LNCAP (cell line): ENCODE measurements at regions not wholly inside any gene's neighbourhood (a gene's known extent, or its start where the extent isn't known, plus 50 kb on each side); places are given as distances from the start of the nearest gene placed in this dataset.

ENCODE experiments used
- TF ChIP-seq, protein P1 (sequence below): fragments of 450-650 bp; IDR thresholded peaks from 2 replicates; pipeline ENCODE4 v1.5.1; 2017; ENCODE audit warnings: mild to moderate bottlenecking

DNA sequence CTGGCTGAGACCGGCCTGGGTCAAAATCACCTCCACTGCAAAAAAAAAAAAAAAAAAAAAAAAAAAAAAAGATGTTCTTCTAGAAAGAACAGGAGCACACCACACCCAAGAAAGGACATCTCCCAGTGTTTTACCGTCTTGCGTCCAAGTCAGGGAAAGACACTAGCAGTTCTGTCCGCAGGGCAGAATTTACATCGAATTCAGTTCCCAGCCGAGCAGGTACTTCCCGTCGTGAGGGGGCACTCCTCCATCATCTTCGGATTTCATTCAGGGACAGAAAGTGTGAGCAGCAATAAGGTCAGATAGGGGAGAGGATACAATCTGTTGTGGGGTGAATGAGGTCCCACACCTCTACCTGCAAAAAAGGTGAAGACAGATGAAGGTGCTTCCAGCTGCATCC, 574.7 kb downstream of the KCNJ18 start:
- TF ChIP-seq, protein P1, sequence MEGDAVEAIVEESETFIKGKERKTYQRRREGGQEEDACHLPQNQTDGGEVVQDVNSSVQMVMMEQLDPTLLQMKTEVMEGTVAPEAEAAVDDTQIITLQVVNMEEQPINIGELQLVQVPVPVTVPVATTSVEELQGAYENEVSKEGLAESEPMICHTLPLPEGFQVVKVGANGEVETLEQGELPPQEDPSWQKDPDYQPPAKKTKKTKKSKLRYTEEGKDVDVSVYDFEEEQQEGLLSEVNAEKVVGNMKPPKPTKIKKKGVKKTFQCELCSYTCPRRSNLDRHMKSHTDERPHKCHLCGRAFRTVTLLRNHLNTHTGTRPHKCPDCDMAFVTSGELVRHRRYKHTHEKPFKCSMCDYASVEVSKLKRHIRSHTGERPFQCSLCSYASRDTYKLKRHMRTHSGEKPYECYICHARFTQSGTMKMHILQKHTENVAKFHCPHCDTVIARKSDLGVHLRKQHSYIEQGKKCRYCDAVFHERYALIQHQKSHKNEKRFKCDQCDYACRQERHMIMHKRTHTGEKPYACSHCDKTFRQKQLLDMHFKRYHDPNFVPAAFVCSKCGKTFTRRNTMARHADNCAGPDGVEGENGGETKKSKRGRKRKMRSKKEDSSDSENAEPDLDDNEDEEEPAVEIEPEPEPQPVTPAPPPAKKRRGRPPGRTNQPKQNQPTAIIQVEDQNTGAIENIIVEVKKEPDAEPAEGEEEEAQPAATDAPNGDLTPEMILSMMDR: 0 out of 2 replicates have a peak, but pooled peaks have one; percentile 14

DNA sequence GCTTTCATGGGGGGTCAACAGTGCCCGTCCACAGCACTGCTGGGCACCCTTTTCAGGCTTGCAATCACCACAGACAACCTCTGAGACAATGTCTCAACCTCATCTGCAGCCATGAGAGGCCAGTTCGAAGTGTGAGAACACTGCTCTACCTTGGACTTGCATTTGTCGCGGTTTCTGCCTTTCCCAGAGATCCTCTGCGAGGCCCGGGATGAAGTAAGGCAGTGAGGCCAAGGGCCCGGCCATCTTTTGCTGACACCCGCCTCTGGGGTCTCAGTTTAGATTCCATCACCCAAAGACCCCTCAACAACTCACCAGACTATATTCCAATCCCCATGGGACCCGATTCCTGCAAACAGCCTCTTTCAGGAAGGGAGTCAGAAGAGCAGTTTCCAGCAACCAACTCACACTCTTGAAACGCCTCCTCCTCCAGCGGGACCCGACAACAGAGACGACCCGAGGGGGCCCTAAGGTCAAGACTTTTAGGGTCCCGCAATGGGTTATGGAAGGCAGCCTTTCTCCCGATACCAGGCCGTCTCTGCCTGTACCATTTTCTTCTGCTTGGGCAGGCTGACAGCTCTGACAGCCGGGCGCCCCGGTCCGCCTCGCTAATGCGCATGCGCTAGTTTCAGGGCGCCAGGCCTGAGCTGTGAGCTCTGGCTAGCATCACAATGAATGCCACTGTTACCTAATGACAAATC, 576.0 kb downstream of the KCNJ18 start:
- TF ChIP-seq, protein P1: no peak

DNA sequence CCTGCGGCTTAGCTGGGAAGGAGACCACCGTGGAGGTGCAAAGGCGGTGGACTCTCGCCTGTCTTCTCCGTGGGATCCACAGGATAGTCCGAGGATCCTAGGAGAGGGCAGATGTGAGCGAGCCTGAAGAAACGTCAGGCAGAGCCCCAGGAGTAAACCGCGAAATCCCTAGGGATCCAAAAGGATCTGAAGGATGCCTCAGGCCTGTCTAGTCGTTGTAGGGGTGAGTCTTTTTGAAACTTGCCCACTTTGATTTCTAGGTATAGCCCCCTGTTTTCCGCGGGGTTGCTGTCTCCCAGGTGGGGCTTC, 576.5 kb downstream of the KCNJ18 start:
- TF ChIP-seq, protein P1: no peak

DNA sequence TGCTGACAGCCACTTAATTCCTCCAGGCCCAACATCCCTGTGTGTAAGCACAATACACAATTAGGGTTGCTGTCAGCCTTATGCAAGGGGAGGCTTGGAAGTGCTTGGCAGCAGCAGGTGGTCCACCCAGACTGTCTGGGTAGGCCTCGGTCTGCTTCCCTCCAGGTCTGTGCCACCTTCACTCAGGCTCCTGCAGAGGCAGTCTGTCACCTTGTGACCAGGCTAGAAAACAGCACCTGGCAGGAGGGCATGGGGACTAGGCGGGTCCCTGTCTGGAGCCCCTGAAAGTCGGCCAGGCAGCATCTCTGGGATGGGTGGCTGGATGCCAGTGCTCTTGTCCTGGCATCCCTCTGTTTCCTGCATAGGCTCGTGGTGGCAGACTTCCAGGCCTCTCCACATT, 578.1 kb downstream of the KCNJ18 start:
- TF ChIP-seq, protein P1: no peak

DNA sequence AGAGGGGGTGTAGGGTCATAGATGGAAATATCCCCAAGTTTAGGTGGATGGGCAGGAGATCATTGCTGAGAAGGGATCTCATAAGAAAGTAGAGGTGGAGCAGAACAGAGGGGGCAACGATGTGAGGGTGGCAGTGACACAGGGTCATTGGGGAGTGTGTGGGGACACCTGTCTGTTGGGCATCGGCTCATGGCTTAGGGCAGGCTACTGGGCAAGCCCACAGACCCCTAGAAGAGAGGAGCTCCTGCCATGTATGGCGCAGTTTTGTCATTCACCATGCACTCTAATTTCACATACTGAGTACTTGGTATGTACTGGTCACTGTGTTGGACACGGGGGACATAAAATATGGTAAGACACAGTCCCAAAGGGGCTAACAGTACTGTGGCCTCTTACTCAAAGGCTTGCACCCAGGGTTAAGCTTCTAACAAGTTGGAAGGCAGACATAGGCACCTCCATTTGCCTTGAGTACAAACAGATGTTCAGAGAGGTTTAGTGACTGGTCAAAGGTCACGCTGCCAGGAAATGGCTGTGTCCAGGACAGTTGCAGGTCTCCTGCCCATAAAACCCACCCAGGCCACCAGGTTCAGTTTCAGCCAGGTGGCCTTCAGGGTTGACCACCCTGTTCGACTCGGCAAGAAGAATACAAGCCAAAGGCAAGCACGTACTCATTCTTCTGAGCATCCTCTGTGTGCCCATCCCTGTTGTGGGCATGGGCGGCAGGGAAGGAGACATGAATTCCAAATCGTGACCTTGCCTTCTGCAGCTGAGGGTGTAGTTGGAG, 580.2 kb downstream of the KCNJ18 start:
- TF ChIP-seq, protein P1: no peak

DNA sequence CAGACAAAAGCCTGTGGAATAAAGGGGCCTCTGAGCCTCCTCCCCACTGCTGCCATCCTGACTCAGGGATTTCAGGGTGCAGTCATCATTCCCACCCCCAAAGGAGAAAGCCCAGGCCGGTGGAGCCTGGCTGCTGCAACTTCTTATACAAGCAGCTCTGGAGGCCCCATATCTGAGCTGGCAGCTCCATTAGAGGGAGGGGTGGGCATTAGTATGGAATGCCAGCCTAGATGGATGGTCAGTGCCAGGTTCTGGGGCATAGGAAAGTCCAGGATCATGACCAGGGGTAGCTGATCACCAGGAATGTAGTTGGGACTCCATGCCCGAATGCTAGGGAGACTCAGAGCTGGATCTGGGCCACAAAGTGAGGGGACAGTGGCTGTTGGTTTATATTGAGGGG, 581.0 kb downstream of the KCNJ18 start:
- TF ChIP-seq, protein P1: no peak

DNA sequence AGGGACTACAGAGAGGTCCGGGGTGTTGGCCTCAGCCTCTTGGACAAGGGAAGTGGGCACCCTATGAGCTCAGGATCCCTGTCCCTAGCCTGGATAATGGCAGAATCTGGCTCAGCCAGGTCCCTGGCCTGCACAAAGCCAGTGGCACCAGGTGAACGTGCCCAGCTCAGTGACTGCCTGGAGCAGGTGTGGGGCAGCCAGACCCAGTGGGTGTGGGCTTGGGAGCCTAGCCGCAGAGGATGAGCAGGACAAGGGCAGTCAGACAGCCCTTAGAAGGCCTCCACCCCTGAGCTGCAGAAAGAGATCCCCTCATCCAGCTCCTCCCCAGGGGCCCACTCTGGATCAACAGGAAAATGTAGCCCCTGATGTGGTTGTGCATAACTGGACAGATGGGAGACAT, 585.3 kb downstream of the KCNJ18 start:
- TF ChIP-seq, protein P1: no peak
